T-helper 1 cell treated with Interleukin-12 subunit alpha and Interleukin-12 subunit beta and Interleukin-4 antibody, amounts not matched to agents 30 ng/mL and 1 ng/mL, for 36 hours (primary cell): ENCODE measurements at regions not wholly inside any gene's neighbourhood (a gene's known extent, or its start where the extent isn't known, plus 50 kb on each side); places are given as distances from the start of the nearest gene placed in this dataset.

Source experiments
- intact Hi-C: fragments of 100-400 bp; cut with micrococcal nuclease; formaldehyde crosslinking; loops from one replicate; pipeline ENCODE4 v1.15.1; 2024

GRCh38 chr9:665296-665695 lies 176.2 kb upstream of the DMRT1 start:
- intact Hi-C loops = no loop called here

GRCh38 chr9:671997-672396 lies 169.5 kb upstream of the DMRT1 start:
- intact Hi-C loops = loop anchor here (2.0 kb wide), 1 partner anchor 21 kb away; no protein-coding TSS in a partner anchor

DNA sequence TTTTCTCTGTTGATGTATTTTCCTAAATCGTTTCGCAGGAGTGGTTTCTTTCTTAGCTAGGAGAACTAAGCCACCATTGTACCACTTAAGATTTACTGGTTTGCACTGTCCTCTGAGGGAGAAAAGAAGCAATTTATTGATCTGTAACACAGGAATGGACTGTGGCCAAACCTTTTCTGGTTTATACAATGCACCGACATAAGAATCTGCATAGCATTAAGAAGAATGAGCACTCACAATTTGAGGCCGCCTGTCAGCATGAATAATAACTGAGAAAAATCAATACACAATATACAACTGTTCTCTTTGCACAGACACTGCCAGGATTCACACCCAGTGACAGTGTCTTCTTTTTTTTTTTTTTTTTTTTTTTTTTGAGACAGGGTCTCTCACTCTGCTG lies 168.6 kb upstream of the DMRT1 start:
- intact Hi-C loops = no loop called here

- intact Hi-C loops = no loop called here
Measured at GRCh38 chr9:673264-673965, 168.1 kb upstream of the DMRT1 start.

DNA sequence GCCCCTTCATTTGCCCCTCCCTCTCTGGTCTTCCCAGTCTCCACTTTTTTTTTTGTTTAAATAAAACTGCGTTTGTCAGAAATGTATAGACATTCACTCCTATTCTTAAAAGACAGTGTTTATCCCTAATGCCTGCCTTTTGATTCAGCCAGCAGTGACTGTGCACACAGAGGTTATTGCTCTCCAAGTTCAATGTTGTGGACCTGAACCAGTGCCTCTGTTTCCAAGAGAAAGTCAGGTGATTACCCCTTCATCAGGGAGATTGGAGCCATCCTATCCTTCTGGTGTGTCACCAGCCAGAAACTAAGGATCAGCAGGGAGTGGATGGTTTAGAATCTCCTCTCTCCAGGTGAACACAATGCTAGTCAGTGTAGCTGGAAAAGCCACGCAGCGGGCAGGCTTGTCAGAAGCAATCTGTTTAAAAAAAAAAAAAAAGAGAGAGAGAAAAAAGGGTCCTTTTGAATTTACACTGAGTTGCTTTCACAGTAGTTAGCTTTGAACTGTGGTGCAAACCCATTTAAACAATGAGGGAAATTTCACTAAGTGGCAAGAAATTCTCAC lies 167.5 kb upstream of the DMRT1 start:
- intact Hi-C loops = no loop called here

DNA sequence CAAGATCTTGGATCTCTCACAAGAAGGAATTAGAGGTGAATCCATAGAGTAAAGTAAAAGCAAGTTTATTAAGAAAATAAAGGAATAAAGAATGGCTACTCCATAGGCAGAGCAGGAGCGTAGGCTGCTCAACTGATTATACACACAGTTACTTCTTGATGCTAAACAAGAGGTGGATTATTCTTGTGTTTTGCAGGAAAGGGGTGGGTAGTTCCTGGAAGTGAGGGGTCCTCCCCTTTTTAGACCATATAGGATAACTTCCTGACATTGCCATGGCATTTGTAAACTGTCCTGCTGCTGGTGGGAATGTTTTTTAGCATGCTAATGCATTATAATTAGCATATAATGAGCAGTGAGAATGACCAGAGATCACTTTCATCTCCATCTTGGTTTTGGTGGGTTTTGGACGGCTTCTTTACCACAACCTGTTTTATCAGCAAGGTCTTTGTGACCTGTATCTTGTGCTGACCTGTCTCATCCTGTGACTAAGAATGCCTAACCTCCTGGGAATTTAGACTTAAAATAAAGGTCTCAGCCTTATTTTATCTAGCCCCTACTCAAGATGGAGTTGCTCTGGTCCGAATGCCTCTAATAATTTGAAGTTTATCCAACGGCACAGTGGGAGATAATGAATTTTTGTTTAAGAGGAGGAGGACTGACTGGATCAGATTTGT lies 165.7 kb upstream of the DMRT1 start:
- intact Hi-C loops = loop anchor here (2.0 kb wide), 1 partner anchor 31 kb away; no protein-coding TSS in a partner anchor

GRCh38 chr9:676780-677438 lies 164.6 kb upstream of the DMRT1 start:
- intact Hi-C loops = loop anchor here (2.0 kb wide), 1 partner anchor 30 kb away; no protein-coding TSS in a partner anchor

DNA sequence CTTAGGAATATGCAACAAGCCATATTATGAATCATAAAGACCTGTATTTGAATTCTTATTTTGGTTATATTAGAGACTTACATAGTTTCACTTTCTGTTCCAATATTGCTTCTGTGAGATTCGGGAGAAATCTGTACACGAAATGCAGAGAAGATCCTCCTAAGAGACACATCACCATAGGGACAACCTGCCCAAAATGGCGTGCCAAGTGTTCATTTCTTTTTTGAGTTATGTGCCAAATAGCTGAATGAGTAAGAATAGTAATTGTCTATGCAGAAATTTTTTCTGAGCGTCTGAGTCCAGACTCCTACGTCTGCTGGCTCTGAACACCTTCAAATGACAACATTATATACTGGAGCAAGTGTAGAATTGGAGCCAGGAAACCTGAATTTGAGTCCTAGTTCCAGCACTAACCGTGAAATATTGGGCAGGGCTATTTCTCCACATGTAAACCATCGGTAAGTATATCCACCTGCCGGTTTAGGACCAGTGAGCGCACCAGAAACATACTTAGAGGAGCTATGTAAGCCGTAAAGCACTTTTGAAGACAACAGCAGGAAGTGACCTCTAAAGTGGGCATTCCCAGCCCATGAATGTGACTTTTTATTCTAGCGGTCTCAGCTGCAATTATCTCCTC lies 163.9 kb upstream of the DMRT1 start:
- intact Hi-C loops = loop anchor here (2.0 kb wide), 1 partner anchor 29 kb away; no protein-coding TSS in a partner anchor

GRCh38 chr9:678897-679296 lies 162.6 kb upstream of the DMRT1 start:
- intact Hi-C loops = no loop called here

- intact Hi-C loops = no loop called here
Measured at GRCh38 chr9:679462-679861, 162.0 kb upstream of the DMRT1 start.

DNA sequence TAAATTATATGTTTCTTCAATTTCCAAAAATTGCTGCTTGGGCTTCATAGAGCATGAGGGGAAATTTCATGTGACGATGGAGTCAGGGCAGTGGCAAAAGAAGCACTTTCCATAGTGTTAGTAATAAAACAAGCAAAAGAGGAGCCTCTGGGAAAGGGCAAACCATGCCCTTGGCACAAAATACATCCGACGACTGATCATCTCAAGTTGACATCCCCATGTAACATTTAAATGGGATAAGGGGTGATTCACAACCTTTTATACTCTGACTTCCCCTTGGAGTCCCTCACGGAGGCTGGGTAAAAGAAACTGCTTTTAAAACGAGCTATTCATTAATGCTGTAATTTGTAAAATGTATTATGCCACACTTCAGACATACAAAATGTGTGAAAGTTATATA lies 161.4 kb upstream of the DMRT1 start:
- intact Hi-C loops = no loop called here

- intact Hi-C loops = no loop called here
Measured at GRCh38 chr9:682633-683508, 158.6 kb upstream of the DMRT1 start.

GRCh38 chr9:683509-684021 lies 157.9 kb upstream of the DMRT1 start:
- intact Hi-C loops = no loop called here

DNA sequence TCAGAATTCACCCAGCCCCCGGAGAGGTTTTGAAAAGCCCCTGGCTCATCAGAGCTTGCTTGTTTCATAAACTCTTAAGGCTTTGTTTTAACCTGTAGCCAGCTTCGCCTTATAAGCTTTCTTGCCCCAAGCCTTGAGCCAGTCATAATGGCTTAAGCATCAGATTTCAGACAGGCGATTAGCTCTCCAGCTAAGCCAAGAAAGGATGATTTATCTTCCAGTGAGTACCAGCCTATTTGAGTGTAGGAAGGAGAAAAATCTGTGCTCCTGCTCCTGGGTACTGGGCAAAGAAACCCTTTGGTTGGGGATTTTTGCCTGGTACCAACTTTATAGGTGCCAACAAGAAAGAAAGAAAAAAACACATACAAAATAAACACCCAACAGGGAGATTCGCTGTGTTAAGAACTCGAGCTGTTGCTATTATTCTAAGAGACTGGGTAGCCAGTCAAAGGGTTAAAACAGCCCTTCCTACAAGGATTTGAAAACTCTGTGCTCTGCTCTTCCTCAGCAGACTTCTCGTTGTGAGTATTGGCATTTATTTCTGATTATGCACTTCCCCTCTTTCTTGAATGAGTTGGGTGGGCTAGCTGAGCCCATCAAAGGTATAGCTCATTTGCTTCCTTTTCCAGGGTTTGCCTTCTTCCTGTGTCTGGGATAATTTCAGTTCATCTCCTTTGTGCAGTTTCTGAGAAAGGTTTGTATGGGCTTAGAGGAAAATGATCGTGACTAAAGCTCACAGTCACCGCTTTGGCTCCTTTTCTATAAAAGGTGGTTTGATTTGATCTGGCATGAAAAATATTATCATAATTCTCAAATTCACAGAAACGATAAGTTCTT lies 157.2 kb upstream of the DMRT1 start:
- intact Hi-C loops = no loop called here

DNA sequence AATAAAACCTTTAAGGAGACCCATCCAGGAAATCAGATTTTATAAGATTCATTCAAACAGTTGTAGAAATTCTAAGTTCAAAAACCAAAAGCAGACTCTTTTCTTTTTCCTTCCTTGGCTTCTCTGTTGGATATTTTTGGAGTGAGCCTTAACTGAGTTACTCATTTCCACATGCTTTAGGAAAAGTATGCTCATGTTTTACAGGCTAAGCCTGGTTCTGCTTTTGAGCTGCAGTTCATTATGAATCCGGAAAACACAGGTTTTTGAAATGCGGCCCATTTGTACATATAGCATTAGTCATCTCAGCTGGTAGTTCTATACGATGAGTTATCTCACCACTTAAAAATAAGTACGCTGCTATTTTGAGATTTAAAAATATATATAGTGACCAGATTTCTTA lies 156.6 kb upstream of the DMRT1 start:
- intact Hi-C loops = no loop called here

GRCh38 chr9:686321-686813 lies 155.1 kb upstream of the DMRT1 start:
- intact Hi-C loops = no loop called here

- intact Hi-C loops = no loop called here
Measured at GRCh38 chr9:687034-687785, 154.3 kb upstream of the DMRT1 start.

DNA sequence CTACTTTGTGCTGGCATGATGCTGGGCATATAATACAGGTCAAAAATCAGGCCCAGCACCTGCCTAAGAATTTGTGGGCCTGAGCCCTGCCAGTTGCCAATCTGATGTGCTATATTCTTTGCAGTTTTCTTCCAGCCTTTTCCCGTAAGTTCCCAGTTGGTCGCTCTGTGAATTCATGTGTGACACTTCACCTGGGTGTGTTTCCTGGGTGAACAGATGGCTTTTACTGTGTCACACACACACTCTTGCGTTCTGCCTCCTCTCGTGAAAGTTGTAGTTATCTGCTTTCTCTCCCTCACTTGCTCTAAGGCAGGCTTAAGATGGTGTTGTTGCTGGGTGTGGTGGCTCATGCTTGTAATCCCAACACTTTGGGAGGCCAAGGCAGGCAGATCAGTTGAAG lies 153.5 kb upstream of the DMRT1 start:
- intact Hi-C loops = no loop called here
